ENCODE measurements at regions not wholly inside any gene's neighbourhood (a gene's known extent, or its start where the extent isn't known, plus 50 kb on each side); places are given as distances from the start of the nearest gene placed in this dataset.

DNA sequence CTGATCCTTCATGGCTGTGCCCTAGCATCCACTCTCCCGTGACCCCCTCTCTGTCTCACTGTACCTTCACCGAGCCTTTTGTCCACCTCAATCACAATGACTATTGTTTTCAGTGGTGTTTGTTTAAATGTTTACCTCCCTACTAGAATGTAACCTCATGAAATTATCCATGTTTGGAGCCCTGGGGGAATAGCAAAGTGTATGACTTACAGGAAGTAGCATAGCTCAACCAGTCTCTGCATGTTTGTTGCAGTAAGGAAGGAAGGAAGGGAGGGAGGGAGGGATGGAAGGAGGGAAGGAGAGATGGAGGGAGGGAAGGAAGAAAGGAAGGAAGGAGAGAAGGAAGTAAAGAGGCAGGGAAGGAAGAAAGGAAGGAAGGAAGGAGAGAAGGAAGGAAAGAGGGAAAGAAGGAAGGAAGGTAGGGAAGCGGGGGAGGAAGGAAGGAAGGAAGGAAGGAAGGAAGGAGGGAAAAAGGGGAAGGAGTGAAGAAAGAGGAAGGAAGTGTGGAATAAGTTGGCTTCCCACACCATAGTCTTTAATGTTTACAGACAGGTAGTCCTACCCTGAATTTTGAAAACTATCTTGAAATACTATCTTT lies 421.4 kb downstream of the COG6 start:
- CTCF ChIA-PET, result interaction anchor here (3.8 kb wide), 1 partner anchor 8 kb away, joined by 28 read pairs; no protein-coding TSS in a partner anchor

DNA sequence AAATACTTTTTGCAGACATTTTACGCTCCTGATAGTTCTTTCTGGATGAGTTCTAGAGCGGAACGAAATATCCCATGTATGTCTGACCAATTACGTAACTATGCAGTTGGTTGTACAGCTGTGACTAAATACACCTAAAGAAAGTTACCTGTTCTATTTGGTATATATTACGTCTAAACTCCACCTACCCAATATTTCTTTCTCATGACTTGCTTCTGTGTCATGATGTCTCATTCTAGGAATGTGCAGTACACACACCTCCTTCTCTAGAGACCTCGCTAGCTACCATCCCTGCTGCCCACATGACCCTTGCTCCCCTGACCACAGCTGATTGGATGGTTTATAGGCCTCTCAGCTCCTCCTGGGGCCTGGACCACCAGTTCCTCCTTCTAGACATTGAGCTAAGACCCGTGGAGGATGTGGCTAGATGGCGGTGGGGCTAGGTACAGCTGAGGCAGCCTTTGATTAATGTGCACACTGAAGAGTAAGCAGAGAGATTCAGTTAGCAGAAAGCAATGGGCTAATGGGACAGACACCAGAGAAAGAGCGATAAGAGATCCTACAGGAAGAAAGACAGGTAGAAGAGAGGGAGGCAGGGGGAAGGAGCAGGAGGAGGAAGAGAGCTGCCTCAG lies 422.1 kb downstream of the COG6 start:
- WGBS (ENCODE audit: insufficient coverage, insufficient replicate concordance, low lambda C conversion rate, missing lambda C conversion rate), result 59% methylated on average over 9 of the region's 9 CpGs
- FAIRE-seq (no peak), DNase-seq (ENCODE audit: low read depth, low spot score) (no peak), ATAC-seq (no peak)
- TF ChIP-seq CREM (IDR thresholded peaks at IDR 0.05; ENCODE audit: low read depth) (no peak), RB1 (IDR thresholded peaks at IDR 0.05; ENCODE audit: borderline replicate concordance) (no peak)
- TF ChIP-seq, protein P1, sequence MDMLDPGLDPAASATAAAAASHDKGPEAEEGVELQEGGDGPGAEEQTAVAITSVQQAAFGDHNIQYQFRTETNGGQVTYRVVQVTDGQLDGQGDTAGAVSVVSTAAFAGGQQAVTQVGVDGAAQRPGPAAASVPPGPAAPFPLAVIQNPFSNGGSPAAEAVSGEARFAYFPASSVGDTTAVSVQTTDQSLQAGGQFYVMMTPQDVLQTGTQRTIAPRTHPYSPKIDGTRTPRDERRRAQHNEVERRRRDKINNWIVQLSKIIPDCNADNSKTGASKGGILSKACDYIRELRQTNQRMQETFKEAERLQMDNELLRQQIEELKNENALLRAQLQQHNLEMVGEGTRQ (IDR thresholded peaks at IDR 0.05; ENCODE audit: borderline replicate concordance, low read depth, low read length), result no peak
- H2AFZ ChIP-seq (ENCODE audit: control insufficient read depth, low read depth, low read length), result no peak overlapping the region
- intact Hi-C loops (cut with micrococcal nuclease; ENCODE audit: unreplicated experiment) (no loop called here), in situ Hi-C loops (cut with MboI) (no loop called here)
- BruUV-seq (replicated peaks), result no TSS peak
- H3K27me3 ChIP-seq (replicated peaks in 1 of 2; ENCODE audit: control insufficient read depth in 2 of 2, insufficient read depth in 2 of 2, low read length in 1 of 2), result peaks cover 2 to 7% of the 10 kb centered on the region in 2 experiments; a peak in 3 of 4 replicates
- H3K36me3 ChIP-seq (ENCODE audit: control insufficient read depth in 2 of 2, insufficient read depth in 2 of 2, low read length in 1 of 2), result no peaks in the 10 kb centered on the region
- H3K4me2 ChIP-seq (ENCODE audit: control insufficient read depth, insufficient read depth), result no peak overlapping the region
- no peaks in the 10 kb centered on the region for H3K4me1 ChIP-seq (ENCODE audit: control insufficient read depth, insufficient read depth, low read length)
- no peaks in the 10 kb centered on the region for H3K79me2 ChIP-seq (ENCODE audit: control insufficient read depth, insufficient read depth, low read length)
- H3K27ac ChIP-seq (ENCODE audit: control insufficient read depth, insufficient read depth), result no peak overlapping the region
- no peak overlapping the region for H3K9ac ChIP-seq (ENCODE audit: control insufficient read depth, insufficient read depth, low read length)
- SMC1A ChIA-PET (ENCODE audit: uncharacterized antibody, unreplicated experiment), result no interaction called here
- H3K4me3 ChIP-seq, result no peak overlapping the region
- POLR2A ChIA-PET, result interaction anchor here (0.6 kb wide), 1 partner anchor 113 kb away, joined by 3 read pairs; no protein-coding TSS in a partner anchor
- no peaks in the 10 kb centered on the region for H3K9me3 ChIP-seq (replicated peaks; ENCODE audit: control insufficient read depth, insufficient read depth, low read length)
- no peaks in the 10 kb centered on the region for H4K20me1 ChIP-seq (ENCODE audit: control insufficient read depth, insufficient read depth)
- CTCF ChIA-PET, result interaction anchor here (3.8 kb wide), 1 partner anchor 8 kb away, joined by 28 read pairs; no protein-coding TSS in a partner anchor
- RAD21 ChIA-PET (ENCODE audit: unreplicated experiment), result no interaction called here

More for the DNA sequence above, 421.4 kb downstream of the COG6 start:
- DNase-seq (ENCODE audit: low read depth, low spot score) (no peak), FAIRE-seq (no peak), ATAC-seq (no peak)
- no peak overlapping the region for H3K4me2 ChIP-seq (ENCODE audit: control insufficient read depth, insufficient read depth)
- H3K9me3 ChIP-seq (replicated peaks; ENCODE audit: control insufficient read depth, insufficient read depth, low read length), result no peaks in the 10 kb centered on the region
- ChIA-PET RAD21 (ENCODE audit: unreplicated experiment) (interaction anchor here (0.6 kb wide), 1 partner anchor 586 kb away, joined by 3 read pairs; no protein-coding TSS in a partner anchor), SMC1A (ENCODE audit: uncharacterized antibody, unreplicated experiment) (no interaction called here), POLR2A (interaction anchor here (0.6 kb wide), 1 partner anchor 112 kb away, joined by 3 read pairs; no protein-coding TSS in a partner anchor)
- no TSS peak for BruUV-seq (replicated peaks)
- TF ChIP-seq YY1 (IDR thresholded peaks at IDR 0.05; ENCODE audit: low read depth, low read length) (no peak), BHLHE40 (IDR thresholded peaks at IDR 0.05; ENCODE audit: borderline replicate concordance in 1 of 2, low read depth in 2 of 2, low read length in 1 of 2) (no peak), YBX1 (IDR thresholded peaks at IDR 0.05) (no peak), KAT2A (conservative IDR thresholded peaks at IDR 0.05; ENCODE audit: control insufficient read depth, low read depth, low read length) (no peak), RELA (IDR thresholded peaks at IDR 0.05; ENCODE audit: borderline replicate concordance, partially characterized antibody) (no peak), NFIC (IDR thresholded peaks at IDR 0.05; ENCODE audit: low read depth, low read length) (no peak), FOS (IDR thresholded peaks at IDR 0.05; ENCODE audit: borderline replicate concordance, extremely low read depth, insufficient read length) (no peak), ASH2L (IDR thresholded peaks at IDR 0.05; ENCODE audit: borderline replicate concordance, low read depth) (no peak), NR2C2 (IDR thresholded peaks at IDR 0.05; ENCODE audit: borderline replicate concordance, control insufficient read depth, insufficient read length, low read depth) (no peak), STAT1 (conservative IDR thresholded peaks at IDR 0.05) (no peak), TARDBP (IDR thresholded peaks at IDR 0.05; ENCODE audit: borderline replicate concordance) (no peak), LARP7 (IDR thresholded peaks at IDR 0.05) (no peak), RBBP5 (conservative IDR thresholded peaks at IDR 0.05) (no peak), KDM1A (IDR thresholded peaks at IDR 0.05; ENCODE audit: borderline replicate concordance) (no peak)
- H3K4me3 ChIP-seq, result no peak overlapping the region
- H2AFZ ChIP-seq (ENCODE audit: control insufficient read depth, low read depth, low read length), result no peak overlapping the region
- no peaks in the 10 kb centered on the region for H3K4me1 ChIP-seq (ENCODE audit: control insufficient read depth, insufficient read depth, low read length)
- whole genome bisulfite sequencing (ENCODE audit: insufficient coverage, insufficient replicate concordance, low lambda C conversion rate, missing lambda C conversion rate), result 76% methylated on average over 3 of the region's 3 CpGs
- H4K20me1 ChIP-seq (ENCODE audit: control insufficient read depth, insufficient read depth), result no peaks in the 10 kb centered on the region
- H3K27me3 ChIP-seq (replicated peaks in 1 of 2; ENCODE audit: control insufficient read depth in 2 of 2, insufficient read depth in 2 of 2, low read length in 1 of 2), result peaks cover 2 to 7% of the 10 kb centered on the region in 2 experiments; a peak in 3 of 4 replicates
- in situ Hi-C loops (cut with MboI) (no loop called here), intact Hi-C loops (cut with micrococcal nuclease; ENCODE audit: unreplicated experiment) (no loop called here)
- H3K79me2 ChIP-seq (ENCODE audit: control insufficient read depth, insufficient read depth, low read length), result no peaks in the 10 kb centered on the region
- no peaks in the 10 kb centered on the region for H3K36me3 ChIP-seq (ENCODE audit: control insufficient read depth in 2 of 2, insufficient read depth in 2 of 2, low read length in 1 of 2)
- no peak overlapping the region for H3K9ac ChIP-seq (ENCODE audit: control insufficient read depth, insufficient read depth, low read length)
- H3K27ac ChIP-seq (ENCODE audit: control insufficient read depth, insufficient read depth), result no peak overlapping the region
